ENCODE measurements at regions not wholly inside any gene's neighbourhood (a gene's known extent, or its start where the extent isn't known, plus 50 kb on each side); places are given as distances from the start of the nearest gene placed in this dataset.

DNA sequence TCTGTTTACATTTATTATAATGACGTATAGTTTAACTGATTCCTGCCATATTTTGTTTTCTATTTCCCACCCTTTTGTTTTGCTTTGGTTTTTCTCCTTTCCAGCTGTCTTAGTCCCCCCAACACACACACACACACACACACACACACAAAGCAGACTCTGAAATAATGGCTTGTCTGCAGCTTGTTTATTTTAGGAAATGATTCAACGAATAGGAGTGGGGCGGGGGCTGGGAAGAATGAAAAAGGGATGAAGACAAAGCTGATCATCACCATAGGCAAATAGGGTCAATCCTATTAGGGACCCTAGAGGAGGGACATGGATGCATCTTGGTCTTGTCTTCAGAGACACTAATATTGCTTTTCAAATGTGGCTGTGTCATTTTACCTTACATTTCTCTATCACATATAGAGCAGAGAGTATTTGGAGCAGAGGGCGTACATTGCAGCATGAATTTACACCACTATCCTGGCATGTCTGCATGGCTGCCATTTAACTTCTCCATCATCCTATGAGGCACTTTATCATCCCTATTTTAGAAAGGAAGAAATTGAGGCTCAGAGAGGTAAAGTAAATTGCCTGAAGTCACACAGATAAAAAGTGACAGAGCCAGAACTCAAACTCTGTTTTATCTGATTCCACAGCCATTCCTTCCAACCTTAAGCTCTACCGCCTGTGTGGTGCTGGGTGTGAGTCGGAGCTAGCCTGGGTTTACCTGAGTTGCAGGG lies 147.2 kb upstream of the TPM1 start:
- H3K4me3 Mint-ChIP-seq: no peak overlapping the region
- ChIA-PET CTCF (no interaction called here), POLR2A (no interaction called here)
- H3K4me2 ChIP-seq (replicated peaks; ENCODE audit: low read depth, low read length, poor library complexity, severe bottlenecking): no peak overlapping the region
- DNase-seq: no peak
- no peaks in the 10 kb centered on the region for H3K9me3 Mint-ChIP-seq (ENCODE audit: insufficient read depth)
- peaks cover 24% of the 10 kb centered on the region for H3K27me3 Mint-ChIP-seq
- H3K27ac Mint-ChIP-seq: no peak overlapping the region
- H3K79me2 ChIP-seq (ENCODE audit: control insufficient read depth, insufficient read depth, low read length): no peaks in the 10 kb centered on the region
- H2AFZ ChIP-seq (ENCODE audit: insufficient read depth, low read depth, low read length, poor library complexity, severe bottlenecking): no peak overlapping the region
- ATAC-seq (ENCODE audit: low read depth): no peak
- H3K9me3 ChIP-seq (ENCODE audit: control extremely low read depth in 1 of 3, control insufficient read depth in 2 of 3, insufficient read depth in 1 of 3, low read length in 2 of 3): no peaks in the 10 kb centered on the region
- no peaks in the 10 kb centered on the region for H4K20me1 ChIP-seq (ENCODE audit: control insufficient read depth, insufficient read depth, low read length, poor library complexity, severe bottlenecking)
- intact Hi-C loops (cut with micrococcal nuclease): no loop called here
- no peaks in the 10 kb centered on the region for H3K4me1 Mint-ChIP-seq
- WGBS (ENCODE audit: insufficient coverage): 83% methylated on average over 3 of the region's 6 CpGs
- H3K4me1 ChIP-seq (ENCODE audit: control insufficient read depth in 2 of 2, insufficient read depth in 2 of 2, low read length in 2 of 2): no peaks in the 10 kb centered on the region
- H3K4me3 ChIP-seq (ENCODE audit: control extremely low read depth in 1 of 5, extremely low read depth in 1 of 5, insufficient read depth in 1 of 5, low read depth in 2 of 5, low read length in 4 of 5): no peak overlapping the region
- peaks cover 0 to 4% (median 2%) of the 10 kb centered on the region in 4 experiments for H3K27me3 ChIP-seq (replicated peaks in 1 of 4; ENCODE audit: control extremely low read depth in 1 of 4, control insufficient read depth in 3 of 4, insufficient read depth in 4 of 4, low read length in 3 of 4)
- TF ChIP-seq EZH2 (IDR thresholded peaks at IDR 0.05; ENCODE audit: borderline replicate concordance, insufficient read depth, low read depth, low read length, poor library complexity, severe bottlenecking): no peak
- TF ChIP-seq, protein P1, sequence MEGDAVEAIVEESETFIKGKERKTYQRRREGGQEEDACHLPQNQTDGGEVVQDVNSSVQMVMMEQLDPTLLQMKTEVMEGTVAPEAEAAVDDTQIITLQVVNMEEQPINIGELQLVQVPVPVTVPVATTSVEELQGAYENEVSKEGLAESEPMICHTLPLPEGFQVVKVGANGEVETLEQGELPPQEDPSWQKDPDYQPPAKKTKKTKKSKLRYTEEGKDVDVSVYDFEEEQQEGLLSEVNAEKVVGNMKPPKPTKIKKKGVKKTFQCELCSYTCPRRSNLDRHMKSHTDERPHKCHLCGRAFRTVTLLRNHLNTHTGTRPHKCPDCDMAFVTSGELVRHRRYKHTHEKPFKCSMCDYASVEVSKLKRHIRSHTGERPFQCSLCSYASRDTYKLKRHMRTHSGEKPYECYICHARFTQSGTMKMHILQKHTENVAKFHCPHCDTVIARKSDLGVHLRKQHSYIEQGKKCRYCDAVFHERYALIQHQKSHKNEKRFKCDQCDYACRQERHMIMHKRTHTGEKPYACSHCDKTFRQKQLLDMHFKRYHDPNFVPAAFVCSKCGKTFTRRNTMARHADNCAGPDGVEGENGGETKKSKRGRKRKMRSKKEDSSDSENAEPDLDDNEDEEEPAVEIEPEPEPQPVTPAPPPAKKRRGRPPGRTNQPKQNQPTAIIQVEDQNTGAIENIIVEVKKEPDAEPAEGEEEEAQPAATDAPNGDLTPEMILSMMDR (IDR thresholded peaks at IDR 0.05): no peak
- no peaks in the 10 kb centered on the region for H3K36me3 ChIP-seq (replicated peaks in 1 of 2; ENCODE audit: control extremely low read depth in 1 of 2, control insufficient read depth in 1 of 2, extremely low read depth in 1 of 2, insufficient read depth in 2 of 2, low read length in 1 of 2)
- no peak overlapping the region for H3K9ac ChIP-seq (ENCODE audit: low read length)
- no peak overlapping the region for H3K27ac ChIP-seq (ENCODE audit: low read length in 2 of 2)

DNA sequence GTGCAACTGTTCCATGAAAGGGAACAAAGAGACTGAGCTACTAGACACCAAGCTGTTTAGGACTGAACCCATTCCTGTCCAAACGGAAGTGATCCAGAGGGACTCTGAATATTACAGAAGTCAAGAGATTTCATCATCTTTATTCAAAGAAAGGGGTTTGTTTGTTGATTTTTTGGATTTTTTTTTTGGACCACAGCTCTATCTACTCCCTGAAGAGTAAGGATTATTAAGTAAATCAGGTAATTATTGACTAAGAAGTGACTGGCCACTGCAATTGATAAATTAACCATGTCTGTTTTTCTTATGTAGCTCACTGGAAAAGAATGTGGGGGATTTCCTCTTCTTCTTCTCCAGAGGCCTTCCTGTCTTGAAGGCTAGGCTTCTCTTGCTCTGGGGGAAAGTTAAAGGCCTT lies 146.6 kb upstream of the TPM1 start:
- Histone ChIP-seq H3K4me3 (ENCODE audit: control extremely low read depth in 1 of 5, extremely low read depth in 1 of 5, insufficient read depth in 1 of 5, low read depth in 2 of 5, low read length in 4 of 5) (no peak overlapping the region), H3K9ac (ENCODE audit: low read length) (no peak overlapping the region), H3K27me3 (replicated peaks in 1 of 4; ENCODE audit: control extremely low read depth in 1 of 4, control insufficient read depth in 3 of 4, insufficient read depth in 4 of 4, low read length in 3 of 4) (peaks cover 0 to 4% (median 2%) of the 10 kb centered on the region in 4 experiments), H2AFZ (ENCODE audit: insufficient read depth, low read depth, low read length, poor library complexity, severe bottlenecking) (no peak overlapping the region), H3K4me2 (replicated peaks; ENCODE audit: low read depth, low read length, poor library complexity, severe bottlenecking) (no peak overlapping the region), H3K27ac (ENCODE audit: low read length in 2 of 2) (no peak overlapping the region), H3K4me1 (ENCODE audit: control insufficient read depth in 2 of 2, insufficient read depth in 2 of 2, low read length in 2 of 2) (no peaks in the 10 kb centered on the region), H4K20me1 (ENCODE audit: control insufficient read depth, insufficient read depth, low read length, poor library complexity, severe bottlenecking) (no peaks in the 10 kb centered on the region), H3K36me3 (replicated peaks in 1 of 2; ENCODE audit: control extremely low read depth in 1 of 2, control insufficient read depth in 1 of 2, extremely low read depth in 1 of 2, insufficient read depth in 2 of 2, low read length in 1 of 2) (no peaks in the 10 kb centered on the region), H3K79me2 (ENCODE audit: control insufficient read depth, insufficient read depth, low read length) (no peaks in the 10 kb centered on the region), H3K9me3 (ENCODE audit: control extremely low read depth in 1 of 3, control insufficient read depth in 2 of 3, insufficient read depth in 1 of 3, low read length in 2 of 3) (no peaks in the 10 kb centered on the region)
- no peaks in the 10 kb centered on the region for H3K9me3 Mint-ChIP-seq (ENCODE audit: insufficient read depth)
- WGBS (ENCODE audit: insufficient coverage): no CpG with 5 or more reads among the region's 1 CpG
- POLR2A ChIA-PET: no interaction called here
- ATAC-seq (ENCODE audit: low read depth) (no peak), DNase-seq (no peak)
- H3K4me3 Mint-ChIP-seq: no peak overlapping the region
- no peak for TF ChIP-seq EZH2 (IDR thresholded peaks at IDR 0.05; ENCODE audit: borderline replicate concordance, insufficient read depth, low read depth, low read length, poor library complexity, severe bottlenecking)
- TF ChIP-seq, protein P1 (IDR thresholded peaks at IDR 0.05): no peak
- CTCF ChIA-PET: no interaction called here
- no peak overlapping the region for H3K27ac Mint-ChIP-seq
- peaks cover 24% of the 10 kb centered on the region for H3K27me3 Mint-ChIP-seq
- intact Hi-C loops (cut with micrococcal nuclease): no loop called here
- H3K4me1 Mint-ChIP-seq: no peaks in the 10 kb centered on the region

Measured in B cell (primary cell).